ENCODE measurements at regions not wholly inside any gene's neighbourhood (a gene's known extent, or its start where the extent isn't known, plus 50 kb on each side); places are given as distances from the start of the nearest gene placed in this dataset.

GRCh38 chr11:91326751-91327150 is 897.9 kb upstream of the FAT3 start:
- ChIA-PET CTCF (no interaction called here), POLR2A (ENCODE audit: unreplicated experiment) (no interaction called here)
- no CpG with 5 or more reads among the region's 2 CpGs for WGBS, 2 experiments (ENCODE audit: extremely low coverage in 2 of 2, insufficient read length in 1 of 2)
- in situ Hi-C loops (cut with MboI; ENCODE audit: low sequenced_read_pairs) (no loop called here), intact Hi-C loops (cut with micrococcal nuclease) (no loop called here), dilution Hi-C loops (cut with HindIII; ENCODE audit: low sequenced_read_pairs, unreplicated experiment) (no loop called here)
- H4K20me1 ChIP-seq (ENCODE audit: insufficient read depth, low read length), result no peaks in the 10 kb centered on the region
- no peak overlapping the region for H3K18ac ChIP-seq (ENCODE audit: low read depth, low read length)
- H2BK15ac ChIP-seq (ENCODE audit: low read depth, low read length), result no peak overlapping the region
- DNase-seq (no peak), ATAC-seq (ENCODE audit: low read depth) (no peak)
- H3K14ac ChIP-seq (replicated peaks; ENCODE audit: low read depth, low read length), result no peak overlapping the region
- no peaks in the 10 kb centered on the region for H3K4me1 ChIP-seq (ENCODE audit: control insufficient read depth, insufficient read depth, low read length)
- H3K4me2 ChIP-seq (ENCODE audit: low read depth, low read length), result no peak overlapping the region
- H4K5ac ChIP-seq (ENCODE audit: low read depth, low read length), result no peak overlapping the region
- no peak overlapping the region for H3K4me3 ChIP-seq (ENCODE audit: insufficient read depth, low read depth, low read length)
- no peak overlapping the region for H2AK5ac ChIP-seq (ENCODE audit: low read depth, low read length)
- H3K9me3 ChIP-seq (ENCODE audit: control insufficient read depth, insufficient read depth, low read length), result no peaks in the 10 kb centered on the region; the same call in 1 of the 2 replicates
- TF ChIP-seq CHD1 (IDR thresholded peaks at IDR 0.05; ENCODE audit: low read depth, low read length) (no peak), CEBPB (IDR thresholded peaks at IDR 0.05; ENCODE audit: low read depth, low read length) (no peak), POLR2A (IDR thresholded peaks at IDR 0.05; ENCODE audit: low read depth, low read length) (no peak), RFX5 (IDR thresholded peaks at IDR 0.05; ENCODE audit: low read depth, low read length) (no peak), RCOR1 (IDR thresholded peaks at IDR 0.05; ENCODE audit: insufficient replicate concordance, low read length) (no peak), RAD21 (IDR thresholded peaks at IDR 0.05; ENCODE audit: low read length) (no peak), MAZ (IDR thresholded peaks at IDR 0.05; ENCODE audit: borderline replicate concordance, low read depth, low read length) (no peak), FOS (IDR thresholded peaks at IDR 0.05; ENCODE audit: low read depth, low read length) (no peak), BHLHE40 (IDR thresholded peaks at IDR 0.05; ENCODE audit: low read depth, low read length) (no peak), SMC3 (IDR thresholded peaks at IDR 0.05; ENCODE audit: low read depth, low read length) (no peak), NFE2L2 (IDR thresholded peaks at IDR 0.05; ENCODE audit: low read depth, low read length) (no peak), CTCF (conservative IDR thresholded peaks at IDR 0.05; ENCODE audit: low read depth, low read length) (no peak), MAFK (IDR thresholded peaks at IDR 0.05; ENCODE audit: low read depth, low read length) (no peak)
- TF ChIP-seq, protein P1, sequence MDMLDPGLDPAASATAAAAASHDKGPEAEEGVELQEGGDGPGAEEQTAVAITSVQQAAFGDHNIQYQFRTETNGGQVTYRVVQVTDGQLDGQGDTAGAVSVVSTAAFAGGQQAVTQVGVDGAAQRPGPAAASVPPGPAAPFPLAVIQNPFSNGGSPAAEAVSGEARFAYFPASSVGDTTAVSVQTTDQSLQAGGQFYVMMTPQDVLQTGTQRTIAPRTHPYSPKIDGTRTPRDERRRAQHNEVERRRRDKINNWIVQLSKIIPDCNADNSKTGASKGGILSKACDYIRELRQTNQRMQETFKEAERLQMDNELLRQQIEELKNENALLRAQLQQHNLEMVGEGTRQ (IDR thresholded peaks at IDR 0.05; ENCODE audit: low read depth, low read length), result no peak
- TF ChIP-seq, protein P2, sequence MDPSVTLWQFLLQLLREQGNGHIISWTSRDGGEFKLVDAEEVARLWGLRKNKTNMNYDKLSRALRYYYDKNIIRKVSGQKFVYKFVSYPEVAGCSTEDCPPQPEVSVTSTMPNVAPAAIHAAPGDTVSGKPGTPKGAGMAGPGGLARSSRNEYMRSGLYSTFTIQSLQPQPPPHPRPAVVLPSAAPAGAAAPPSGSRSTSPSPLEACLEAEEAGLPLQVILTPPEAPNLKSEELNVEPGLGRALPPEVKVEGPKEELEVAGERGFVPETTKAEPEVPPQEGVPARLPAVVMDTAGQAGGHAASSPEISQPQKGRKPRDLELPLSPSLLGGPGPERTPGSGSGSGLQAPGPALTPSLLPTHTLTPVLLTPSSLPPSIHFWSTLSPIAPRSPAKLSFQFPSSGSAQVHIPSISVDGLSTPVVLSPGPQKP (IDR thresholded peaks at IDR 0.05; ENCODE audit: borderline replicate concordance, low read depth, low read length), result no peak
- H2BK20ac ChIP-seq (ENCODE audit: low read depth, low read length), result no peak overlapping the region
- no peak overlapping the region for H2AFZ ChIP-seq (replicated peaks; ENCODE audit: low read length, poor library complexity)
- H3K9ac ChIP-seq (ENCODE audit: low read depth, low read length), result no peak overlapping the region
- H3K27ac ChIP-seq (ENCODE audit: insufficient read depth, low read length), result no peak overlapping the region
- H2AK9ac ChIP-seq (replicated peaks; ENCODE audit: low read depth, low read length, poor library complexity), result no peak overlapping the region
- no peaks in the 10 kb centered on the region for H3K27me3 ChIP-seq (ENCODE audit: control insufficient read depth, insufficient read depth, low read length)
- H3K23ac ChIP-seq (ENCODE audit: low read depth, low read length), result no peak overlapping the region
- no peaks in the 10 kb centered on the region for H3K36me3 ChIP-seq (ENCODE audit: control insufficient read depth, insufficient read depth, low read length)
- H3K79me1 ChIP-seq (ENCODE audit: low read depth in 1 of 2, low read length in 2 of 2), result no peaks in the 10 kb centered on the region
- H2BK5ac ChIP-seq (ENCODE audit: low read depth, low read length, poor library complexity, severe bottlenecking), result no peak overlapping the region
- no peak overlapping the region for H3K4ac ChIP-seq (ENCODE audit: low read depth, low read length)
- no peak overlapping the region for H3K56ac ChIP-seq (ENCODE audit: extremely low read depth, insufficient read depth, low read length)
- H2BK120ac ChIP-seq (ENCODE audit: low read depth, low read length), result no peak overlapping the region
- no peak overlapping the region for H4K8ac ChIP-seq (ENCODE audit: low read depth in 2 of 2, low read length in 2 of 2)
- no TSS peak for BruUV-seq (replicated peaks)
- H3K9me1 ChIP-seq (ENCODE audit: insufficient read depth, low read length), result no peaks in the 10 kb centered on the region
- no peak overlapping the region for H4K91ac ChIP-seq (ENCODE audit: insufficient read depth, low read depth, low read length)

All from IMR-90 (cell line).